Natural killer cell (primary cell): ENCODE measurements at regions not wholly inside any gene's neighbourhood (a gene's known extent, or its start where the extent isn't known, plus 50 kb on each side); places are given as distances from the start of the nearest gene placed in this dataset.

Experiments used
- ATAC-seq, 3 donors: fragments of 150-1000 bp in 2 of 3; fragments of 200-7000 bp in 1 of 3; cut with Tn5 transposase; 1 replicate in 1 of 3; 2 replicates in 2 of 3; pipeline ENCODE4 v1.10.0; 2021; ENCODE audit warnings: mild to moderate bottlenecking in 2 of 3, moderate library complexity in 2 of 3
- DNase-seq, 2 donors: peaks; one replicate each; pipeline versions ENCODE4 v3.0.0 to v3.0.0-alpha.2; 2013 to 2021; ENCODE audit warnings: mixed read lengths in 1 of 2
- H3K27ac ChIP-seq: one replicate; pipeline ENCODE4 v1.5.1; 2013; ENCODE audit warnings: mild to moderate bottlenecking, low read length
- H3K27me3 ChIP-seq: one replicate; pipeline ENCODE4 v1.6.1; 2013; ENCODE audit warnings: low read length; ENCODE audit not compliant: control insufficient read depth, insufficient read depth
- H3K36me3 ChIP-seq: one replicate; pipeline ENCODE4 v1.6.1; 2013; ENCODE audit warnings: low read length; ENCODE audit not compliant: control insufficient read depth, insufficient read depth
- H3K4me1 ChIP-seq: one replicate; pipeline ENCODE4 v1.6.1; 2013; ENCODE audit warnings: low read length; ENCODE audit not compliant: control insufficient read depth, insufficient read depth
- H3K4me3 ChIP-seq: one replicate; pipeline ENCODE4 v1.5.1; 2013; ENCODE audit warnings: low read length
- H3K9me3 ChIP-seq: one replicate; pipeline ENCODE4 v1.6.1; 2013; ENCODE audit warnings: low read length; ENCODE audit not compliant: control insufficient read depth, insufficient read depth
- H3K27ac Mint-ChIP-seq, 2 donors: one replicate each; pipeline ENCODE4 v1.8.0; 2022; ENCODE audit warnings: mild to moderate bottlenecking in 2 of 2, mixed read lengths in 2 of 2, moderate library complexity in 1 of 2
- H3K27me3 Mint-ChIP-seq, 2 donors: one replicate each; pipeline ENCODE4 v1.8.0; 2022; ENCODE audit warnings: low read depth in 2 of 2, mixed read lengths in 2 of 2
- H3K36me3 Mint-ChIP-seq: one replicate; pipeline ENCODE4 v1.8.0; 2022; ENCODE audit warnings: mixed read lengths
- H3K4me1 Mint-ChIP-seq, 2 donors: one replicate each; pipeline ENCODE4 v1.8.0; 2022; ENCODE audit warnings: mixed read lengths in 2 of 2
- H3K4me3 Mint-ChIP-seq: one replicate; pipeline ENCODE4 v1.8.0; 2022; ENCODE audit warnings: mild to moderate bottlenecking, moderate library complexity, mixed read lengths
- H3K9me3 Mint-ChIP-seq, 2 donors: one replicate each; pipeline ENCODE4 v1.8.0; 2022; ENCODE audit warnings: mixed read lengths in 2 of 2
- WGBS: methylation state at CpG from one replicate; pipeline ENCODE4 v1.1.7; 2013; ENCODE audit warnings: missing lambda C conversion rate; ENCODE audit not compliant: insufficient coverage; 5-methylcytosine and 5-hydroxymethylcytosine counted together
- intact Hi-C: fragments of 100-400 bp; cut with micrococcal nuclease; formaldehyde crosslinking; loops from one replicate; pipeline ENCODE4 v1.14.2; 2022
- TF ChIP-seq, protein P1 (sequence below): fragments of 200-600 bp; IDR thresholded peaks from one replicate; pipeline ENCODE4 v1.8.0; 2022; ENCODE audit warnings: antibody characterized with exemption

DNA sequence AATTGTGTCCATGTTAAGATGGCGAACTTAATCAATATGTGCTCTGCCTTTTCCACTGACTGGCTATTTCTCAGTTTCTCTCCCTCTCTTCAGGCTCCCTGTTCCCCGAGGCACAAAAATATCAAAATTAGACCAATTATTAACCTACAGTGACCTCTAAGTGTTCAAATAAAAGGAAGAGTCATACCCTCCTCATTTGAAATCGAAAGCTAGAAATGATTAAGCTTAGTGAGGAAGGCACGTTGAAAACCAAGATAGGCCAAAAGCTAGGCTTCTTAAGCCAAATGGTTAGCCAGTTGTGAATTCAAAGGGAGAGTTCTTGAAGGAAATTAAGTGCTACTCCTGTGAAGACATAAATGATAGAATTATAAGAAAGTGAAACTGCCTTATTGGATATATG, 81.1 kb upstream of the MBL2 start:
- Histone ChIP-seq H3K4me3 (no peak overlapping the region), H3K27ac (no peak overlapping the region), H3K27me3 (no peaks in the 10 kb centered on the region), H3K9me3 (no peaks in the 10 kb centered on the region), H3K4me1 (no peaks in the 10 kb centered on the region), H3K36me3 (no peaks in the 10 kb centered on the region)
- TF ChIP-seq, protein P1, sequence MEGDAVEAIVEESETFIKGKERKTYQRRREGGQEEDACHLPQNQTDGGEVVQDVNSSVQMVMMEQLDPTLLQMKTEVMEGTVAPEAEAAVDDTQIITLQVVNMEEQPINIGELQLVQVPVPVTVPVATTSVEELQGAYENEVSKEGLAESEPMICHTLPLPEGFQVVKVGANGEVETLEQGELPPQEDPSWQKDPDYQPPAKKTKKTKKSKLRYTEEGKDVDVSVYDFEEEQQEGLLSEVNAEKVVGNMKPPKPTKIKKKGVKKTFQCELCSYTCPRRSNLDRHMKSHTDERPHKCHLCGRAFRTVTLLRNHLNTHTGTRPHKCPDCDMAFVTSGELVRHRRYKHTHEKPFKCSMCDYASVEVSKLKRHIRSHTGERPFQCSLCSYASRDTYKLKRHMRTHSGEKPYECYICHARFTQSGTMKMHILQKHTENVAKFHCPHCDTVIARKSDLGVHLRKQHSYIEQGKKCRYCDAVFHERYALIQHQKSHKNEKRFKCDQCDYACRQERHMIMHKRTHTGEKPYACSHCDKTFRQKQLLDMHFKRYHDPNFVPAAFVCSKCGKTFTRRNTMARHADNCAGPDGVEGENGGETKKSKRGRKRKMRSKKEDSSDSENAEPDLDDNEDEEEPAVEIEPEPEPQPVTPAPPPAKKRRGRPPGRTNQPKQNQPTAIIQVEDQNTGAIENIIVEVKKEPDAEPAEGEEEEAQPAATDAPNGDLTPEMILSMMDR = no peak
- no peak overlapping the region for H3K4me3 Mint-ChIP-seq
- no peaks in the 10 kb centered on the region for H3K27me3 Mint-ChIP-seq
- no peaks in the 10 kb centered on the region for H3K36me3 Mint-ChIP-seq
- intact Hi-C loops = no loop called here
- no peak overlapping the region for H3K27ac Mint-ChIP-seq
- 88% methylated on average over 4 of the region's 4 CpGs for WGBS
- no peak for ATAC-seq
- no peak for DNase-seq
- H3K9me3 Mint-ChIP-seq = peaks cover 6% of the 10 kb centered on the region in 2 donors
- no peaks in the 10 kb centered on the region for H3K4me1 Mint-ChIP-seq

GRCh38 chr10:52836816-52837215, 64.2 kb upstream of the MBL2 start:
- no CpG with 5 or more reads among the region's 2 CpGs for WGBS
- no peak overlapping the region for H3K4me3 Mint-ChIP-seq
- peaks cover 14 to 15% of the 10 kb centered on the region in 2 donors for H3K9me3 Mint-ChIP-seq
- Histone ChIP-seq H3K9me3 (no peaks in the 10 kb centered on the region), H3K36me3 (no peaks in the 10 kb centered on the region), H3K27ac (no peak overlapping the region), H3K27me3 (no peaks in the 10 kb centered on the region), H3K4me3 (no peak overlapping the region), H3K4me1 (no peaks in the 10 kb centered on the region)
- no peak overlapping the region for H3K27ac Mint-ChIP-seq
- TF ChIP-seq, protein P1 = no peak
- H3K4me1 Mint-ChIP-seq = no peaks in the 10 kb centered on the region
- H3K27me3 Mint-ChIP-seq = no peaks in the 10 kb centered on the region
- H3K36me3 Mint-ChIP-seq = no peaks in the 10 kb centered on the region
- ATAC-seq (no peak), DNase-seq (no peak)
- intact Hi-C loops = no loop called here
